ENCODE measurements at regions not wholly inside any gene's neighbourhood (a gene's known extent, or its start where the extent isn't known, plus 50 kb on each side); places are given as distances from the start of the nearest gene placed in this dataset.

- peaks cover 12% of the 10 kb centered on the region for H3K27me3 Mint-ChIP-seq
- H3K9me3 Mint-ChIP-seq = no peaks in the 10 kb centered on the region
- H3K36me3 Mint-ChIP-seq (ENCODE audit: low read depth) = no peaks in the 10 kb centered on the region
- H3K27ac Mint-ChIP-seq = peak overlapping the region; percentile 62
- H3K4me3 Mint-ChIP-seq = peak overlapping the region; percentile 24
- intact Hi-C loops (cut with micrococcal nuclease) = no loop called here
- H3K4me1 Mint-ChIP-seq (ENCODE audit: low read depth) = peaks cover 59% of the 10 kb centered on the region
Measured at GRCh38 chr7:137094-137891, 55.1 kb upstream of the FAM20C start.

- no peak overlapping the region for H3K4me3 Mint-ChIP-seq
- intact Hi-C loops (cut with micrococcal nuclease) = no loop called here
- peaks cover 12% of the 10 kb centered on the region for H3K27me3 Mint-ChIP-seq
- no peaks in the 10 kb centered on the region for H3K9me3 Mint-ChIP-seq
- peaks cover 67% of the 10 kb centered on the region for H3K4me1 Mint-ChIP-seq (ENCODE audit: low read depth)
- peak overlapping the region; percentile 25 for H3K27ac Mint-ChIP-seq
- no peaks in the 10 kb centered on the region for H3K36me3 Mint-ChIP-seq (ENCODE audit: low read depth)
Measured at GRCh38 chr7:139131-139530, 53.2 kb upstream of the FAM20C start.

- peak overlapping the region; percentile 25 for H3K27ac Mint-ChIP-seq
- H3K4me3 Mint-ChIP-seq = no peak overlapping the region
- H3K9me3 Mint-ChIP-seq = no peaks in the 10 kb centered on the region
- H3K4me1 Mint-ChIP-seq (ENCODE audit: low read depth) = peaks cover 67% of the 10 kb centered on the region
- H3K36me3 Mint-ChIP-seq (ENCODE audit: low read depth) = no peaks in the 10 kb centered on the region
- peaks cover 7% of the 10 kb centered on the region for H3K27me3 Mint-ChIP-seq
- intact Hi-C loops (cut with micrococcal nuclease) = no loop called here
Measured at GRCh38 chr7:139561-140243, 52.7 kb upstream of the FAM20C start.

- intact Hi-C loops (cut with micrococcal nuclease) = no loop called here
- no peaks in the 10 kb centered on the region for H3K36me3 Mint-ChIP-seq (ENCODE audit: low read depth)
- H3K9me3 Mint-ChIP-seq = no peaks in the 10 kb centered on the region
- no peak overlapping the region for H3K4me3 Mint-ChIP-seq
- H3K27ac Mint-ChIP-seq = no peak overlapping the region
- H3K27me3 Mint-ChIP-seq = peaks cover 7% of the 10 kb centered on the region
- peaks cover 70% of the 10 kb centered on the region for H3K4me1 Mint-ChIP-seq (ENCODE audit: low read depth)
Measured at GRCh38 chr7:140996-141395, 51.4 kb upstream of the FAM20C start.

- Mint-ChIP-seq H3K4me3 (no peak overlapping the region), H3K9me3 (no peaks in the 10 kb centered on the region), H3K27ac (peak overlapping the region; percentile 47), H3K27me3 (peaks cover 7% of the 10 kb centered on the region), H3K4me1 (ENCODE audit: low read depth) (peaks cover 56% of the 10 kb centered on the region), H3K36me3 (ENCODE audit: low read depth) (no peaks in the 10 kb centered on the region)
- intact Hi-C loops (cut with micrococcal nuclease) = no loop called here
Measured at GRCh38 chr7:142248-142941, 50.0 kb upstream of the FAM20C start.
